UCSD-AML1 (cell line): ENCODE measurements at regions not wholly inside any gene's neighbourhood (a gene's known extent, or its start where the extent isn't known, plus 50 kb on each side); places are given as distances from the start of the nearest gene placed in this dataset.

Source experiments
- DNase-seq: peaks from one replicate; lab custom pipeline; 2025; ENCODE audit not compliant: unreplicated experiment; lab: John Stamatoyannopoulos, UW

GRCh38 chr10:129275886-129276285 is 191.2 kb upstream of the MGMT start:
- DNase-seq: no peak

GRCh38 chr10:129277084-129277483 is 190.0 kb upstream of the MGMT start:
- DNase-seq: no peak

GRCh38 chr10:129277841-129278240 is 189.2 kb upstream of the MGMT start:
- no peak for DNase-seq

GRCh38 chr10:129278686-129279085 is 188.4 kb upstream of the MGMT start:
- no peak for DNase-seq

- no peak for DNase-seq
Observed at GRCh38 chr10:129279446-129280154, 187.4 kb upstream of the MGMT start.

GRCh38 chr10:129280155-129280502 is 186.9 kb upstream of the MGMT start:
- no peak for DNase-seq

- DNase-seq: no peak
Observed at GRCh38 chr10:129280908-129281586, 186.0 kb upstream of the MGMT start.

- DNase-seq: no peak
Observed at GRCh38 chr10:129285459-129285858, 181.6 kb upstream of the MGMT start.

GRCh38 chr10:129288999-129289584 is 177.9 kb upstream of the MGMT start:
- no peak for DNase-seq

- no peak for DNase-seq
Observed at GRCh38 chr10:129293991-129294700, 172.9 kb upstream of the MGMT start.

- no peak for DNase-seq
Observed at GRCh38 chr10:129294944-129295343, 172.1 kb upstream of the MGMT start.

- no peak for DNase-seq
Observed at GRCh38 chr10:129305046-129305445, 162.0 kb upstream of the MGMT start.

GRCh38 chr10:129307141-129307540 is 159.9 kb upstream of the MGMT start:
- DNase-seq: no peak

- DNase-seq: no peak
Observed at GRCh38 chr10:129308953-129309564, 158.0 kb upstream of the MGMT start.

- no peak for DNase-seq
Observed at GRCh38 chr10:129309565-129309964, 157.5 kb upstream of the MGMT start.

- no peak for DNase-seq
Observed at GRCh38 chr10:129310881-129311280, 156.2 kb upstream of the MGMT start.

- no peak for DNase-seq
Observed at GRCh38 chr10:129319934-129320333, 147.1 kb upstream of the MGMT start.

GRCh38 chr10:129320340-129320739 is 146.7 kb upstream of the MGMT start:
- DNase-seq: no peak

- DNase-seq: no peak
Observed at GRCh38 chr10:129321727-129322126, 145.3 kb upstream of the MGMT start.

- no peak for DNase-seq
Observed at GRCh38 chr10:129322933-129323820, 143.9 kb upstream of the MGMT start.
